ENCODE measurements at regions not wholly inside any gene's neighbourhood (a gene's known extent, or its start where the extent isn't known, plus 50 kb on each side); places are given as distances from the start of the nearest gene placed in this dataset.

- no peak overlapping the region for H3K4me3 ChIP-seq (replicated peaks; ENCODE audit: low read depth, low read length)
- no peak for DNase-seq (ENCODE audit: low read depth)
- no peak for TF ChIP-seq CTCF (IDR thresholded peaks at IDR 0.05; ENCODE audit: low read length, missing control alignments)
These were observed 263.7 kb downstream of the PTPRU start for GRCh38 chr1:29500041-29500440.

GRCh38 chr1:29499104-29499650 is 262.9 kb downstream of the PTPRU start:
- no peak overlapping the region for H3K4me3 ChIP-seq (replicated peaks; ENCODE audit: low read depth, low read length)
- no peak for TF ChIP-seq CTCF (IDR thresholded peaks at IDR 0.05; ENCODE audit: low read length, missing control alignments)
- no peak for DNase-seq (ENCODE audit: low read depth)

DNA sequence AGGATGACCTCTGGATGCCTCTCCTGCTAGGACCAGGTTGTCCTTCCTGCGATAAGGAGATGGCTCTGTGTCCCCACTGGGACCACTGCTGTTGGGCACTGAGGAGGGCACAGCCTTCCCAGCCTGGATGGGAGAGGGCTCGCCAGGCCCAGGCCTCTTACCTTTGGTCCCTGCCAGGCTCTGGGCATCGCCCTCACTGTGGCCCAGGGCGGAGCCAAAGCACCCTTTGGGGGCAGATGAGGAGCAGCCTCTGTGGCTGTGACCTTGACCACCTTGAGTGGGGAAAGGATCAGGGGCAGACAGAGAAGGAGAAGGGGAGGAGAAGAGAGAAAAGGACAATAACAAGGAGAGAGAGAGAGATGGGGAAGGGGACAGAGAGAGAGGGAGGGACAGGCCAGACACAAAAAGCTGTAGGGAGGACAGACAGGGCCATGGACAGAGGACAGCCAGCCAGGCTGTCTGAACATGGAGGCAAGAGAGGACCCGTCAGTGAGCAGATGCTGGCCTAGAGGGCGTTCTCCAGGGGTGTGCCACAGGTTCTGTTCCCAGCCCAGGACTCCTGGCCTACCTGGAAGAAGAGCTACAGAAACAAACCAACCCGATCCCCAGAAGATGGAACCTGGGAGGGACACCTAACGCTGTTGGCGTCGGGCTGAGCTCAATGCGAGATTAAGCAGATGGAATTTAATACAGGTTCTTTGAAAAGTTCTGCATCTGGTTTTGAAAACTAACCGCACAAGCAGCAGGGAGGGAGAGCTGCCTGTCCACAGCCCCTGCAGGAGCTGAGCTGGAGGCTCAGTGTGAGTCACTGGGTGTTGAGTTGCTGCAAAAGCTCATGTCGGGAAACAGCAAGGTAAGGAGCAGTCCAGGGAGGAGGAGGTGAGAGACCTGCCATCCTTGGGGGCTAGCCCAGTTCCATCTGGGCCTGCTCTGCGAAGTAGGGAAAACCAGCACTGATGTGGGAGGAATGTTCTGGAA is 262.1 kb downstream of the PTPRU start:
- H3K4me3 ChIP-seq (replicated peaks; ENCODE audit: low read depth, low read length): no peak overlapping the region
- no peak for DNase-seq (ENCODE audit: low read depth)
- no peak for TF ChIP-seq CTCF (IDR thresholded peaks at IDR 0.05; ENCODE audit: low read length, missing control alignments)

- no peak for TF ChIP-seq CTCF (IDR thresholded peaks at IDR 0.05; ENCODE audit: low read length, missing control alignments)
- DNase-seq (ENCODE audit: low read depth): no peak
- H3K4me3 ChIP-seq (replicated peaks; ENCODE audit: low read depth, low read length): no peak overlapping the region
These were observed 261.2 kb downstream of the PTPRU start for GRCh38 chr1:29497395-29498125.

- no peak for DNase-seq (ENCODE audit: low read depth)
- no peak overlapping the region for H3K4me3 ChIP-seq (replicated peaks; ENCODE audit: low read depth, low read length)
- TF ChIP-seq CTCF (IDR thresholded peaks at IDR 0.05; ENCODE audit: low read length, missing control alignments): no peak
These were observed 260.4 kb downstream of the PTPRU start for GRCh38 chr1:29496701-29497100.

DNA sequence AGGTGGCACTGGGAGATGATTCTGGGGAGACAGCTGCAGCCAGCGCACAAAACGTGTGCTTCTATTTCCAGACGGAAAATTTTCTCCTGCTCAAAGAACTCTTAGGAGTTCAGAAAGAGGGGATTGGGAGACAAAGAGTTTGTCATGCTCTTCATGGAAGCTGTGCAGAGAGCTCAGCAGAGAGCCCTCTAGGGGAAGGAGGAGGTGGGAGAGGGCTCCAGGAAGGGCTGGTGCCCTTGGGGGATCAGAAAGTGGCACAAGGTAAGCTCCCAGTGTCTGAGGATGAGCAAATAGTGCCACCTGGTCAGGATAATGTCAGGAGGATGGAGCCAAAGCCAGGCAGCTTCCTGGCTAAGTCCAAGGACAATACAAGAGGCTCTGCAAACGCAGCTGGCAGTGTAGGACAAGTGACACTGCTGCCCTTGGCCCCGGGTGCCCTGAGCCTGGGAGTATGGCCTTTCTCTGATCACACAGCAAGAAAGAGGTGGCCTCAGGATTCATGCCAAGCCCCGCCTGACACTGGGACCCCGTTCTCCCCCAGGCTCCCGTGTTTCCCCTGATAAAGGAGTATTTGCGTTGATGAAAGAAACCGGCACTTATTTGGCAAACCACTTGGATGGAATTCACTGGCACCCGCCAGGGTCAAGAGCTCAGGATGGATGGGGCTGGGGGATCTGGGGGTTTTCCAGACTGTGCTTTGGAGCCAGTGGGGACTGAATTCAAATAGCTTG is 254.0 kb downstream of the PTPRU start:
- H3K4me3 ChIP-seq (replicated peaks; ENCODE audit: low read depth, low read length): no peak overlapping the region
- no peak for DNase-seq (ENCODE audit: low read depth)
- no peak for TF ChIP-seq CTCF (IDR thresholded peaks at IDR 0.05; ENCODE audit: low read length, missing control alignments)

All from fibroblast of pulmonary artery (primary cell).